CD4-positive, alpha-beta T cell (primary cell): ENCODE measurements at regions not wholly inside any gene's neighbourhood (a gene's known extent, or its start where the extent isn't known, plus 50 kb on each side); places are given as distances from the start of the nearest gene placed in this dataset.

Source experiments
- ATAC-seq: fragments of 200-7000 bp; cut with Tn5 transposase; one replicate; pipeline ENCODE4 v1.10.0; 2022; ENCODE audit warnings: mild to moderate bottlenecking; ENCODE audit not compliant: poor library complexity
- CTCF ChIA-PET: fragments of 350-600 bp; sonication (Branson Sonifier 250); formaldehyde crosslinking; loops from one replicate; lab custom pipeline; 2021; ENCODE audit warnings: antibody characterized with exemption, inconsistent platforms; lab: Charles Lee
- POLR2A ChIA-PET: fragments of 350-600 bp; sonication (Branson Sonifier 250); formaldehyde crosslinking; loops from one replicate; lab custom pipeline; 2021; ENCODE audit warnings: antibody characterized with exemption, inconsistent platforms; lab: Charles Lee
- DNase-seq, 14 experiments: peaks; one replicate each; pipeline ENCODE4 v3.0.0-alpha.2; 2013 to 2020; ENCODE audit warnings: mixed read lengths in 2 of 14
- H3K27ac ChIP-seq, 2 donors: one replicate each; pipeline versions ENCODE4 v1.5.1 to v1.7.0; 2013; ENCODE audit warnings: low read length in 2 of 2, low read depth in 1 of 2, mild to moderate bottlenecking in 1 of 2
- H3K27me3 ChIP-seq, 2 experiments: 1 replicate in 1 of 2; 2 replicates in 1 of 2; pipeline versions ENCODE4 v1.6.1 to v1.7.0; 2013; ENCODE audit warnings: low read length in 2 of 2, control low read depth in 1 of 2, mild to moderate bottlenecking in 1 of 2, moderate library complexity in 1 of 2; ENCODE audit not compliant: insufficient read depth in 2 of 2, control insufficient read depth in 1 of 2
- H3K36me3 ChIP-seq: one replicate; pipeline ENCODE4 v1.6.1; 2013; ENCODE audit warnings: low read length, control low read depth; ENCODE audit not compliant: insufficient read depth
- H3K4me1 ChIP-seq: one replicate; pipeline ENCODE4 v1.6.1; 2013; ENCODE audit warnings: low read length, control low read depth; ENCODE audit not compliant: insufficient read depth
- H3K4me3 ChIP-seq: one replicate; pipeline ENCODE4 v1.5.1; 2013; ENCODE audit warnings: mild to moderate bottlenecking, low read length, moderate library complexity
- H3K9me3 ChIP-seq, 2 experiments: 1 replicate in 1 of 2; 2 replicates in 1 of 2; pipeline versions ENCODE4 v1.6.1 to v1.7.0; 2013; ENCODE audit warnings: low read length in 2 of 2, mild to moderate bottlenecking in 2 of 2, control low read depth in 1 of 2, moderate library complexity in 1 of 2; ENCODE audit not compliant: control insufficient read depth in 1 of 2, insufficient read depth in 1 of 2
- H3K27ac Mint-ChIP-seq: one replicate; pipeline ENCODE4 v1.8.0; 2020; ENCODE audit warnings: mixed read lengths
- H3K27me3 Mint-ChIP-seq: one replicate; pipeline ENCODE4 v1.8.0; 2021; ENCODE audit warnings: mixed read lengths
- H3K36me3 Mint-ChIP-seq: one replicate; pipeline ENCODE4 v1.8.0; 2021; ENCODE audit warnings: low read depth, mixed read lengths
- H3K4me1 Mint-ChIP-seq: one replicate; pipeline ENCODE4 v1.8.0; 2021; ENCODE audit warnings: low read depth, mixed read lengths
- H3K4me3 Mint-ChIP-seq: one replicate; pipeline ENCODE4 v1.8.0; 2020; ENCODE audit warnings: mild to moderate bottlenecking, mixed read lengths
- H3K9me3 Mint-ChIP-seq: one replicate; pipeline ENCODE4 v1.8.0; 2020; ENCODE audit warnings: mixed read lengths
- CTCF ChIP-seq: fragments of 200-600 bp; IDR thresholded peaks from one replicate; pipeline ENCODE4 v1.8.0; 2022; ENCODE audit warnings: antibody characterized with exemption, mild to moderate bottlenecking
- intact Hi-C, 2 experiments: fragments of 100-400 bp; cut with DNase I in 1 of 2; cut with micrococcal nuclease in 1 of 2; formaldehyde crosslinking; loops; one replicate each; pipeline versions ENCODE4 v1.15.1 to v1.9.0; 2023 to 2025; cut with DNase I, micrococcal nuclease

- DNase-seq (peak; percentile 5 to 75 (median 39)), ATAC-seq (peak; percentile 44)
- no peaks in the 10 kb centered on the region for H3K36me3 ChIP-seq
- ChIA-PET CTCF (interaction anchor here (1.8 kb wide), 1 partner anchor 105 kb away, joined by 4 read pairs; no protein-coding TSS in a partner anchor), POLR2A (interaction anchor here (0.7 to 2.3 kb wide), 6 partner anchors 11 to 215 kb away, joined by 3 to 11 read pairs (median 3); no protein-coding TSS in a partner anchor)
- Mint-ChIP-seq H3K9me3 (no peaks in the 10 kb centered on the region), H3K4me1 (peaks cover 32% of the 10 kb centered on the region), H3K27me3 (no peaks in the 10 kb centered on the region), H3K4me3 (peak overlapping the region; percentile 57), H3K36me3 (no peaks in the 10 kb centered on the region), H3K27ac (peak overlapping the region; percentile 69)
- TF ChIP-seq CTCF = peak; percentile 74
- no peak overlapping the region for H3K4me3 ChIP-seq
- H3K4me1 ChIP-seq = peaks cover 25% of the 10 kb centered on the region
- intact Hi-C loops = loop anchor here (1.0 to 10.0 kb wide), 4 partner anchors 100 to 1015 kb away; no protein-coding TSS in a partner anchor
- H3K27ac ChIP-seq = no peak overlapping the region
- no peaks in the 10 kb centered on the region for H3K9me3 ChIP-seq
- no peaks in the 10 kb centered on the region for H3K27me3 ChIP-seq
These were observed 754.9 kb downstream of the RNF144A start for GRCh38 chr2:7672027-7672684.

GRCh38 chr2:7672685-7673071, 755.5 kb downstream of the RNF144A start:
- ATAC-seq (no peak), DNase-seq (no peak)
- intact Hi-C loops = loop anchor here (1.0 to 10.0 kb wide), 4 partner anchors 100 to 1015 kb away; no protein-coding TSS in a partner anchor
- H3K9me3 ChIP-seq = no peaks in the 10 kb centered on the region
- no peaks in the 10 kb centered on the region for H3K36me3 ChIP-seq
- peaks cover 32% of the 10 kb centered on the region for H3K4me1 Mint-ChIP-seq
- CTCF ChIA-PET = no interaction called here
- peaks cover 25% of the 10 kb centered on the region for H3K4me1 ChIP-seq
- POLR2A ChIA-PET = interaction anchor here (0.7 to 1.7 kb wide), 3 partner anchors 11 to 215 kb away, joined by 3 to 4 read pairs (median 3); no protein-coding TSS in a partner anchor
- H3K27ac ChIP-seq = no peak overlapping the region
- H3K9me3 Mint-ChIP-seq = no peaks in the 10 kb centered on the region
- H3K4me3 ChIP-seq = no peak overlapping the region
- H3K4me3 Mint-ChIP-seq = peak overlapping the region; percentile 57
- TF ChIP-seq CTCF = no peak
- H3K27ac Mint-ChIP-seq = peak overlapping the region; percentile 69
- H3K36me3 Mint-ChIP-seq = no peaks in the 10 kb centered on the region
- no peaks in the 10 kb centered on the region for H3K27me3 ChIP-seq
- no peaks in the 10 kb centered on the region for H3K27me3 Mint-ChIP-seq

DNA sequence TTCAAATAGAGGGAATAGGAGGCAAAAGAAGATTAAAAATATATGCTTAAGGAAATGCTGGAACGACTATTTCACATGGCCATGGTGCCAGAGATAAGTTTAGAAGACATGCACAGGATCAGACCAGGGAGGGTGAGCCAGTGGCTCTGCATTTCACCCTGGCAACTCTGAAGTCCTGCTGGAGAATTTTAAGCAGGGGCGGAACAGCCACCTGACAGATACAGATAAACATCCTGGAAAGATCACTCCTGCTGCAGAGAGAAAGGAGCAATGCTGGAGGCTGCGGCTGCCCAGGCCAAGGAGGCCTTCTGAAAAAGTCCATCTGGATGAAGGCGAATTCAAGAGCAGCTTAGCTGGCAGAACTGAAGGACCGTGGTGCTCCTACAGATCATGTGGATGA, 755.9 kb downstream of the RNF144A start:
- peaks cover 25% of the 10 kb centered on the region for H3K4me1 ChIP-seq
- Mint-ChIP-seq H3K4me3 (no peak overlapping the region), H3K27ac (peak overlapping the region; percentile 69), H3K4me1 (peaks cover 32% of the 10 kb centered on the region), H3K36me3 (no peaks in the 10 kb centered on the region), H3K27me3 (no peaks in the 10 kb centered on the region), H3K9me3 (no peaks in the 10 kb centered on the region)
- H3K27me3 ChIP-seq = no peaks in the 10 kb centered on the region
- no peak overlapping the region for H3K27ac ChIP-seq
- ChIA-PET POLR2A (interaction anchor here (1.0 kb wide), 1 partner anchor 12 kb away, joined by 3 read pairs; no protein-coding TSS in a partner anchor), CTCF (no interaction called here)
- H3K36me3 ChIP-seq = no peaks in the 10 kb centered on the region
- intact Hi-C loops = loop anchor here (5.0 to 10.0 kb wide), 3 partner anchors 101 to 1014 kb away; no protein-coding TSS in a partner anchor
- no peak for TF ChIP-seq CTCF
- H3K4me3 ChIP-seq = no peak overlapping the region
- H3K9me3 ChIP-seq = no peaks in the 10 kb centered on the region
- ATAC-seq (no peak), DNase-seq (no peak)
